ENCODE measurements at regions not wholly inside any gene's neighbourhood (a gene's known extent, or its start where the extent isn't known, plus 50 kb on each side); places are given as distances from the start of the nearest gene placed in this dataset.

GRCh38 chr5:73367650-73368049 lies 80.9 kb downstream of the FOXD1 start:
- no TSS peak for BruUV-seq (replicated peaks)
- ChIA-PET POLR2A (interaction anchor here (0.9 kb wide), 1 partner anchor 151 kb away, joined by 3 read pairs; no protein-coding TSS in a partner anchor), CTCF (interaction anchor here (0.6 to 0.8 kb wide), 2 partner anchors 191 to 274 kb away, joined by 3 to 4 read pairs; no protein-coding TSS in a partner anchor)
- DNase-seq (ENCODE audit: unreplicated experiment), result no peak
- Mint-ChIP-seq H3K36me3 (ENCODE audit: insufficient read depth, unreplicated experiment) (no peaks in the 10 kb centered on the region), H3K27ac (ENCODE audit: low read depth, unreplicated experiment) (no peak overlapping the region), H3K27me3 (ENCODE audit: insufficient read depth, unreplicated experiment) (no peaks in the 10 kb centered on the region), H3K4me1 (ENCODE audit: insufficient read depth, unreplicated experiment) (peaks cover 43% of the 10 kb centered on the region), H3K4me3 (ENCODE audit: unreplicated experiment) (no peak overlapping the region), H3K9me3 (ENCODE audit: unreplicated experiment) (no peaks in the 10 kb centered on the region)
- no peak for TF ChIP-seq CTCF (IDR thresholded peaks at IDR 0.05; ENCODE audit: unreplicated experiment)
- intact Hi-C loops (cut with micrococcal nuclease), result loop anchor here (10.0 kb wide), 1 partner anchor 283 kb away; no protein-coding TSS in a partner anchor

GRCh38 chr5:73365990-73366667 lies 82.4 kb downstream of the FOXD1 start:
- Mint-ChIP-seq H3K9me3 (ENCODE audit: unreplicated experiment) (no peaks in the 10 kb centered on the region), H3K4me1 (ENCODE audit: insufficient read depth, unreplicated experiment) (peaks cover 36% of the 10 kb centered on the region), H3K27me3 (ENCODE audit: insufficient read depth, unreplicated experiment) (no peaks in the 10 kb centered on the region), H3K36me3 (ENCODE audit: insufficient read depth, unreplicated experiment) (no peaks in the 10 kb centered on the region), H3K4me3 (ENCODE audit: unreplicated experiment) (no peak overlapping the region), H3K27ac (ENCODE audit: low read depth, unreplicated experiment) (peak overlapping the region; percentile 71)
- ChIA-PET POLR2A (interaction anchor here (0.7 to 3.3 kb wide), 6 partner anchors 8 to 457 kb away, joined by 3 to 35 read pairs (median 3); partner anchors contain the start of gene FOXD1), CTCF (interaction anchor here (1.2 to 6.0 kb wide), 2 partner anchors 149 to 272 kb away, joined by 4 to 63 read pairs; no protein-coding TSS in a partner anchor)
- TSS peak; percentile 63 for BruUV-seq (replicated peaks)
- no peak for TF ChIP-seq CTCF (IDR thresholded peaks at IDR 0.05; ENCODE audit: unreplicated experiment)
- no peak for DNase-seq (ENCODE audit: unreplicated experiment)
- intact Hi-C loops (cut with micrococcal nuclease), result loop anchor here (2.0 to 10.0 kb wide), 3 partner anchors 55 to 281 kb away; no protein-coding TSS in a partner anchor

- DNase-seq (ENCODE audit: unreplicated experiment), result peak; percentile 69
- ChIA-PET POLR2A (interaction anchor here (0.6 to 3.3 kb wide), 15 partner anchors 9 to 458 kb away, joined by 3 to 35 read pairs (median 5); partner anchors contain the start of genes BTF3 and FOXD1), CTCF (interaction anchor here (0.5 to 6.0 kb wide), 6 partner anchors 55 to 282 kb away, joined by 4 to 63 read pairs (median 4); no protein-coding TSS in a partner anchor)
- no peak for TF ChIP-seq CTCF (IDR thresholded peaks at IDR 0.05; ENCODE audit: unreplicated experiment)
- intact Hi-C loops (cut with micrococcal nuclease), result loop anchor here (2.0 to 10.0 kb wide), 3 partner anchors 55 to 281 kb away; no protein-coding TSS in a partner anchor
- Mint-ChIP-seq H3K4me3 (ENCODE audit: unreplicated experiment) (no peak overlapping the region), H3K27ac (ENCODE audit: low read depth, unreplicated experiment) (peak overlapping the region; percentile 71), H3K4me1 (ENCODE audit: insufficient read depth, unreplicated experiment) (peaks cover 33% of the 10 kb centered on the region), H3K27me3 (ENCODE audit: insufficient read depth, unreplicated experiment) (no peaks in the 10 kb centered on the region), H3K36me3 (ENCODE audit: insufficient read depth, unreplicated experiment) (no peaks in the 10 kb centered on the region), H3K9me3 (ENCODE audit: unreplicated experiment) (no peaks in the 10 kb centered on the region)
- no TSS peak for BruUV-seq (replicated peaks)
Measured at GRCh38 chr5:73365301-73365853, 83.2 kb downstream of the FOXD1 start.
